H1 (cell line): ENCODE measurements at regions not wholly inside any gene's neighbourhood (a gene's known extent, or its start where the extent isn't known, plus 50 kb on each side); places are given as distances from the start of the nearest gene placed in this dataset.

Experiments used
- CTCF ChIA-PET: fragments of 300-600 bp; sonication (Branson Sonifier 250); formaldehyde crosslinking; loops from one replicate; lab custom pipeline; 2021; ENCODE audit not compliant: partially characterized antibody; lab: Charles Lee
- POLR2A ChIA-PET: fragments of 300-600 bp; sonication (Branson Sonifier 250); formaldehyde crosslinking; loops from one replicate; lab custom pipeline; 2021; ENCODE audit warnings: inconsistent platforms; ENCODE audit not compliant: partially characterized antibody; lab: Charles Lee
- DNase-seq, 2 experiments: peaks; one replicate each; pipeline versions ENCODE4 v3.0.0 to v3.0.0-alpha.2; 2010 to 2022; ENCODE audit warnings: low spot score in 2 of 2, low read depth in 1 of 2, mixed read lengths in 1 of 2
- FAIRE-seq: peaks from 2 replicates; lab custom pipeline; 2011; peaks lifted over from hg19 to GRCh38; lab: Jason Lieb, UNC
- H2AFZ ChIP-seq: 2 replicates; pipeline ENCODE4 v1.8.1; 2012; ENCODE audit warnings: low read length, inconsistent platforms
- H2AK5ac ChIP-seq: 2 replicates; pipeline ENCODE4 v1.6.1; 2013; ENCODE audit warnings: low read depth, low read length
- H2BK120ac ChIP-seq: replicated peaks from 2 replicates; pipeline ENCODE3; 2013; ENCODE audit warnings: low read depth, low read length, inconsistent platforms
- H2BK12ac ChIP-seq: 2 replicates; pipeline ENCODE4 v1.6.1; 2013; ENCODE audit warnings: low read depth, low read length
- H2BK15ac ChIP-seq: 2 replicates; pipeline ENCODE4 v1.6.1; 2013; ENCODE audit warnings: low read length
- H2BK20ac ChIP-seq: 2 replicates; pipeline ENCODE4 v1.6.1; 2013; ENCODE audit warnings: low read length
- H2BK5ac ChIP-seq: 2 replicates; pipeline ENCODE4 v1.6.1; 2013; ENCODE audit warnings: low read depth, low read length
- H3K14ac ChIP-seq: 2 replicates; pipeline ENCODE4 v1.6.1; 2013; ENCODE audit warnings: inconsistent platforms; ENCODE audit not compliant: insufficient read length
- H3K18ac ChIP-seq: 2 replicates; pipeline ENCODE4 v1.6.1; 2013; ENCODE audit warnings: low read length; ENCODE audit errors: extremely low read depth
- H3K23ac ChIP-seq: 2 replicates; pipeline ENCODE4 v1.6.1; 2013; ENCODE audit warnings: inconsistent platforms; ENCODE audit not compliant: insufficient read length
- H3K23me2 ChIP-seq: 2 replicates; pipeline ENCODE4 v1.6.1; 2013; ENCODE audit warnings: low read depth, low read length
- H3K27ac ChIP-seq: 2 replicates; pipeline ENCODE4 v1.6.1; 2011; ENCODE audit warnings: low read depth, low read length, inconsistent platforms
- H3K27me3 ChIP-seq, 4 experiments: replicated peaks in 1 of 4; 1 replicate in 1 of 4; 2 replicates in 3 of 4; pipeline versions ENCODE4 v1.6.1 to v1.8.1; 2011 to 2013; ENCODE audit warnings: low read length in 3 of 4, mild to moderate bottlenecking in 3 of 4, inconsistent platforms in 2 of 4, mixed read lengths in 2 of 4, moderate library complexity in 1 of 4; ENCODE audit not compliant: control insufficient read depth in 3 of 4, insufficient read depth in 3 of 4; ENCODE audit errors: extremely low read depth in 1 of 4
- H3K36me3 ChIP-seq, 4 experiments: 2 replicates each; pipeline versions ENCODE4 v1.6.1 to v1.8.1; 2011 to 2013; ENCODE audit warnings: mild to moderate bottlenecking in 4 of 4, low read length in 3 of 4, moderate library complexity in 2 of 4, control low read depth in 1 of 4, inconsistent platforms in 1 of 4; ENCODE audit not compliant: insufficient read depth in 4 of 4, control insufficient read depth in 2 of 4
- H3K4ac ChIP-seq: replicated peaks from 2 replicates; pipeline ENCODE3; 2013; ENCODE audit warnings: low read length, low read depth, mixed read lengths, inconsistent platforms; ENCODE audit not compliant: insufficient read length
- H3K4me1 ChIP-seq, 4 experiments: replicated peaks in 1 of 4; 1 replicate in 1 of 4; 2 replicates in 3 of 4; pipeline versions ENCODE4 v1.6.1 to v1.8.1; 2011 to 2013; ENCODE audit warnings: low read length in 3 of 4, inconsistent platforms in 2 of 4, mixed read lengths in 1 of 4; ENCODE audit not compliant: insufficient read depth in 4 of 4, control insufficient read depth in 3 of 4
- H3K4me2 ChIP-seq, 2 experiments: 2 replicates each; pipeline versions ENCODE4 v1.6.1 to v1.8.1; 2011 to 2013; ENCODE audit warnings: low read depth in 2 of 2, low read length in 2 of 2, control low read depth in 1 of 2, inconsistent platforms in 1 of 2, mild to moderate bottlenecking in 1 of 2; ENCODE audit not compliant: insufficient read depth in 1 of 2
- H3K4me3 ChIP-seq, 4 experiments: fragments of 200-600, 300-600 bp in 1 of 4; sonication (generic), shearing (Covaris generic), sonication (Bioruptor Twin) in 1 of 4; 2 replicates each; pipeline versions ENCODE4 v1.5.1 to v1.8.1; 2011 to 2016; ENCODE audit warnings: low read length in 4 of 4, low read depth in 3 of 4, control low read depth in 2 of 4, inconsistent platforms in 2 of 4, mild to moderate bottlenecking in 2 of 4, mixed read lengths in 1 of 4, moderate library complexity in 1 of 4; ENCODE audit not compliant: insufficient read depth in 2 of 4; ENCODE audit errors: extremely low read depth in 1 of 4
- H3K56ac ChIP-seq: replicated peaks from 2 replicates; pipeline ENCODE3; 2013; ENCODE audit warnings: low read depth, mild to moderate bottlenecking, mixed read lengths, low read length, inconsistent platforms; ENCODE audit not compliant: insufficient read length
- H3K79me1 ChIP-seq: 2 replicates; pipeline ENCODE4 v1.6.1; 2013; ENCODE audit warnings: low read depth, low read length, control low read depth
- H3K79me2 ChIP-seq, 2 experiments: 2 replicates each; pipeline versions ENCODE4 v1.6.1 to v1.8.1; 2012 to 2013; ENCODE audit warnings: low read length in 2 of 2, mild to moderate bottlenecking in 2 of 2, inconsistent platforms in 1 of 2; ENCODE audit not compliant: insufficient read depth in 2 of 2, control insufficient read depth in 1 of 2
- H3K9ac ChIP-seq, 4 experiments: replicated peaks in 1 of 4; 1 replicate in 1 of 4; 2 replicates in 3 of 4; pipeline versions ENCODE4 v1.6.1 to v1.8.1; 2011 to 2013; ENCODE audit warnings: low read depth in 3 of 4, low read length in 3 of 4, control low read depth in 2 of 4, mild to moderate bottlenecking in 2 of 4, moderate library complexity in 2 of 4, inconsistent platforms in 1 of 4; ENCODE audit errors: extremely low read depth in 1 of 4
- H3K9me3 ChIP-seq, 2 experiments: 2 replicates each; pipeline versions ENCODE4 v1.6.1 to v1.8.1; 2012 to 2013; ENCODE audit warnings: mild to moderate bottlenecking in 2 of 2, moderate library complexity in 2 of 2, control low read depth in 1 of 2, inconsistent platforms in 1 of 2, low read depth in 1 of 2, low read length in 1 of 2, mixed read lengths in 1 of 2; ENCODE audit not compliant: insufficient read depth in 2 of 2
- H4K20me1 ChIP-seq, 2 experiments: replicated peaks in 1 of 2; 2 replicates each; pipeline versions ENCODE3 to v1.8.1; 2011 to 2013; ENCODE audit warnings: inconsistent platforms in 2 of 2, low read length in 2 of 2, mild to moderate bottlenecking in 1 of 2; ENCODE audit not compliant: insufficient read depth in 2 of 2, control insufficient read depth in 1 of 2
- H4K5ac ChIP-seq: 2 replicates; pipeline ENCODE4 v1.6.1; 2013; ENCODE audit warnings: low read length, low read depth, mixed read lengths, inconsistent platforms; ENCODE audit not compliant: insufficient read length
- H4K8ac ChIP-seq: 2 replicates; pipeline ENCODE4 v1.8.0; 2013; ENCODE audit warnings: mild to moderate bottlenecking, moderate library complexity, low read length, inconsistent platforms; ENCODE audit not compliant: insufficient read depth; ENCODE audit errors: extremely low read depth
- H4K91ac ChIP-seq: replicated peaks from 2 replicates; pipeline ENCODE3; 2013; ENCODE audit warnings: low read length, mixed read lengths, inconsistent platforms; ENCODE audit not compliant: insufficient read length
- KDM4A ChIP-seq: IDR thresholded peaks from one replicate; pipeline ENCODE4 v1.7.1; 2012; ENCODE audit warnings: low read depth, mild to moderate bottlenecking, moderate library complexity, low read length, inconsistent platforms; ENCODE audit not compliant: severe bottlenecking
- RFX5 ChIP-seq: IDR thresholded peaks from 2 replicates; pipeline ENCODE4 v1.6.1; 2011; ENCODE audit warnings: low read depth, low read length, improper control_type of control experiment, borderline replicate concordance
- SP4 ChIP-seq: IDR thresholded peaks from 2 replicates; pipeline ENCODE4 v1.6.1; 2012; ENCODE audit warnings: low read length, inconsistent platforms
- WGBS, 2 experiments: shearing (Covaris generic) in 1 of 2; methylation state at CpG; one replicate each; pipeline versions ENCODE4 v1.1.6 to v1.1.7; 2013 to 2015; ENCODE audit warnings: low lambda C conversion rate in 2 of 2, mixed read lengths in 2 of 2, inconsistent platforms in 1 of 2, low coverage in 1 of 2, missing lambda C conversion rate in 1 of 2; ENCODE audit not compliant: insufficient replicate concordance in 2 of 2, insufficient coverage in 1 of 2, insufficient read length in 1 of 2; ENCODE audit errors: extremely low coverage in 1 of 2, missing lambda C conversion rate in 1 of 2; 5-methylcytosine and 5-hydroxymethylcytosine counted together

- no peak for FAIRE-seq
- no peak overlapping the region for H3K4me3 ChIP-seq
- CTCF ChIA-PET, result interaction anchor here (0.6 kb wide), 1 partner anchor 379 kb away, joined by 3 read pairs; no protein-coding TSS in a partner anchor
Measured at GRCh38 chr3:176561826-176562225, 635.5 kb downstream of the TBL1XR1 start.

More at GRCh38 chr3:176561826-176562225, 635.5 kb downstream of the TBL1XR1 start:
- no peak overlapping the region for H2BK15ac ChIP-seq
- no peak overlapping the region for H2AK5ac ChIP-seq
- POLR2A ChIA-PET, result no interaction called here
- H3K4me1 ChIP-seq, result peaks cover 0 to under 1% (median 0%) of the 10 kb centered on the region in 4 experiments; a peak in 2 of 7 replicates
- no peak overlapping the region for H4K8ac ChIP-seq
- H3K23me2 ChIP-seq, result no peaks in the 10 kb centered on the region
- H3K27ac ChIP-seq, result no peak overlapping the region
- H3K56ac ChIP-seq, result no peak overlapping the region
- no peak overlapping the region for H3K18ac ChIP-seq
- no peak overlapping the region for H3K14ac ChIP-seq
- 94% methylated on average over 3 of the region's 3 CpGs; no CpG with 5 or more reads in 1 of the 2 experiments for WGBS, 2 experiments
- H3K27me3 ChIP-seq, result no peaks in the 10 kb centered on the region
- no peak overlapping the region for H3K9ac ChIP-seq
- H3K36me3 ChIP-seq, result no peaks in the 10 kb centered on the region
- no peak for DNase-seq
- H4K5ac ChIP-seq, result no peak overlapping the region
- H3K79me1 ChIP-seq, result no peaks in the 10 kb centered on the region
- H2BK120ac ChIP-seq, result no peak overlapping the region
- no peaks in the 10 kb centered on the region for H3K79me2 ChIP-seq
- no peak overlapping the region for H2BK5ac ChIP-seq
- no peak overlapping the region for H3K4me2 ChIP-seq
- H4K20me1 ChIP-seq, result no peaks in the 10 kb centered on the region
- no peak overlapping the region for H2BK20ac ChIP-seq
- H3K4ac ChIP-seq, result no peak overlapping the region
- no peak for TF ChIP-seq RFX5
- TF ChIP-seq SP4, result no peak
- no peak for TF ChIP-seq KDM4A
- no peaks in the 10 kb centered on the region for H3K9me3 ChIP-seq
- H4K91ac ChIP-seq, result no peak overlapping the region
- H2AFZ ChIP-seq, result no peak overlapping the region; the same call in 1 of the 2 replicates
- no peak overlapping the region for H3K23ac ChIP-seq
- H2BK12ac ChIP-seq, result no peak overlapping the region
